ENCODE measurements at regions not wholly inside any gene's neighbourhood (a gene's known extent, or its start where the extent isn't known, plus 50 kb on each side); places are given as distances from the start of the nearest gene placed in this dataset.

- in situ Hi-C loops (cut with HindIII; ENCODE audit: extremely low pct_ligation_motif_present, low pct_unique_long_range_greater_than_20kb), result no loop called here
- Histone ChIP-seq H3K27me3 (ENCODE audit: control insufficient read depth in 1 of 2, insufficient read depth in 2 of 2, low read length in 2 of 2) (peaks cover 0 to 8% of the 10 kb centered on the region in 2 experiments; a peak in 1 of 5 replicates), H3K36me3 (replicated peaks in 1 of 2; ENCODE audit: control insufficient read depth in 1 of 2, insufficient read depth in 2 of 2, low read length in 2 of 2) (no peaks in the 10 kb centered on the region), H4K20me1 (ENCODE audit: insufficient read depth, low read length) (no peaks in the 10 kb centered on the region), H3K9ac (ENCODE audit: insufficient read depth, low read depth, low read length) (no peak overlapping the region), H3K4me1 (ENCODE audit: insufficient read depth, low read length) (no peaks in the 10 kb centered on the region), H3K4me3 (replicated peaks in 1 of 3; ENCODE audit: insufficient read depth in 1 of 3, low read depth in 2 of 3, low read length in 3 of 3) (no peak overlapping the region), H3K4me2 (ENCODE audit: low read depth, low read length) (no peak overlapping the region), H3K9me3 (ENCODE audit: low read length) (no peaks in the 10 kb centered on the region), H3K27ac (ENCODE audit: extremely low read length, insufficient read depth, low read length) (no peak overlapping the region), H2AFZ (ENCODE audit: low read length) (no peak overlapping the region), H3K79me2 (ENCODE audit: insufficient read depth, low read length) (no peaks in the 10 kb centered on the region)
- WGBS (ENCODE audit: low lambda C conversion rate), result 9% methylated on average over 7 of the region's 7 CpGs
- ChIA-PET CTCF (ENCODE audit: low intra/inter-chr PET ratio, low total read pairs) (no interaction called here), POLR2A (no interaction called here)
- FAIRE-seq, result no peak
- BruUV-seq (replicated peaks), result no TSS peak
- no peak for DNase-seq (ENCODE audit: low spot score)
- no peak for ATAC-seq
- intact Hi-C loops (cut with micrococcal nuclease; ENCODE audit: unreplicated experiment), result no loop called here
- TF ChIP-seq ZNF646 (CRISPR knock-in tag; IDR thresholded peaks at IDR 0.05) (no peak), PRDM15 (CRISPR knock-in tag; IDR thresholded peaks at IDR 0.05) (no peak), MLX (CRISPR knock-in tag; IDR thresholded peaks at IDR 0.05) (no peak), ZC3H4 (CRISPR knock-in tag; IDR thresholded peaks at IDR 0.05; ENCODE audit: borderline replicate concordance) (no peak), KDM1A (CRISPR knock-in tag; IDR thresholded peaks at IDR 0.05) (no peak), ZNF788 (CRISPR knock-in tag; IDR thresholded peaks at IDR 0.05; ENCODE audit: borderline replicate concordance) (no peak), HDAC6 (IDR thresholded peaks at IDR 0.05; ENCODE audit: low read depth, low read length) (no peak)
- TF ChIP-seq, protein P1, sequence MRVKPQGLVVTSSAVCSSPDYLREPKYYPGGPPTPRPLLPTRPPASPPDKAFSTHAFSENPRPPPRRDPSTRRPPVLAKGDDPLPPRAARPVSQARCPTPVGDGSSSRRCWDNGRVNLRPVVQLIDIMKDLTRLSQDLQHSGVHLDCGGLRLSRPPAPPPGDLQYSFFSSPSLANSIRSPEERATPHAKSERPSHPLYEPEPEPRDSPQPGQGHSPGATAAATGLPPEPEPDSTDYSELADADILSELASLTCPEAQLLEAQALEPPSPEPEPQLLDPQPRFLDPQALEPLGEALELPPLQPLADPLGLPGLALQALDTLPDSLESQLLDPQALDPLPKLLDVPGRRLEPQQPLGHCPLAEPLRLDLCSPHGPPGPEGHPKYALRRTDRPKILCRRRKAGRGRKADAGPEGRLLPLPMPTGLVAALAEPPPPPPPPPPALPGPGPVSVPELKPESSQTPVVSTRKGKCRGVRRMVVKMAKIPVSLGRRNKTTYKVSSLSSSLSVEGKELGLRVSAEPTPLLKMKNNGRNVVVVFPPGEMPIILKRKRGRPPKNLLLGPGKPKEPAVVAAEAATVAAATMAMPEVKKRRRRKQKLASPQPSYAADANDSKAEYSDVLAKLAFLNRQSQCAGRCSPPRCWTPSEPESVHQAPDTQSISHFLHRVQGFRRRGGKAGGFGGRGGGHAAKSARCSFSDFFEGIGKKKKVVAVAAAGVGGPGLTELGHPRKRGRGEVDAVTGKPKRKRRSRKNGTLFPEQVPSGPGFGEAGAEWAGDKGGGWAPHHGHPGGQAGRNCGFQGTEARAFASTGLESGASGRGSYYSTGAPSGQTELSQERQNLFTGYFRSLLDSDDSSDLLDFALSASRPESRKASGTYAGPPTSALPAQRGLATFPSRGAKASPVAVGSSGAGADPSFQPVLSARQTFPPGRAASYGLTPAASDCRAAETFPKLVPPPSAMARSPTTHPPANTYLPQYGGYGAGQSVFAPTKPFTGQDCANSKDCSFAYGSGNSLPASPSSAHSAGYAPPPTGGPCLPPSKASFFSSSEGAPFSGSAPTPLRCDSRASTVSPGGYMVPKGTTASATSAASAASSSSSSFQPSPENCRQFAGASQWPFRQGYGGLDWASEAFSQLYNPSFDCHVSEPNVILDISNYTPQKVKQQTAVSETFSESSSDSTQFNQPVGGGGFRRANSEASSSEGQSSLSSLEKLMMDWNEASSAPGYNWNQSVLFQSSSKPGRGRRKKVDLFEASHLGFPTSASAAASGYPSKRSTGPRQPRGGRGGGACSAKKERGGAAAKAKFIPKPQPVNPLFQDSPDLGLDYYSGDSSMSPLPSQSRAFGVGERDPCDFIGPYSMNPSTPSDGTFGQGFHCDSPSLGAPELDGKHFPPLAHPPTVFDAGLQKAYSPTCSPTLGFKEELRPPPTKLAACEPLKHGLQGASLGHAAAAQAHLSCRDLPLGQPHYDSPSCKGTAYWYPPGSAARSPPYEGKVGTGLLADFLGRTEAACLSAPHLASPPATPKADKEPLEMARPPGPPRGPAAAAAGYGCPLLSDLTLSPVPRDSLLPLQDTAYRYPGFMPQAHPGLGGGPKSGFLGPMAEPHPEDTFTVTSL (CRISPR knock-in tag; IDR thresholded peaks at IDR 0.05; ENCODE audit: borderline replicate concordance), result no peak
These were observed 94.1 kb upstream of the LIFR start for GRCh38 chr5:38650540-38650939.
